Epithelial cell of esophagus (primary cell): ENCODE measurements at regions not wholly inside any gene's neighbourhood (a gene's known extent, or its start where the extent isn't known, plus 50 kb on each side); places are given as distances from the start of the nearest gene placed in this dataset.

Experiments used
- DNase-seq: peaks from one replicate; pipeline ENCODE4 v3.0.0; 2010; ENCODE audit warnings: low read depth
- H3K4me3 ChIP-seq: 2 replicates; pipeline ENCODE4 v1.5.1; 2011; ENCODE audit warnings: mild to moderate bottlenecking, low read length, control low read depth
- CTCF ChIP-seq: IDR thresholded peaks from 2 replicates; pipeline ENCODE4 v1.5.1; 2011; ENCODE audit warnings: low read depth, mild to moderate bottlenecking, low read length, control low read depth, inconsistent platforms; ENCODE audit not compliant: insufficient read depth; ENCODE audit errors: missing control alignments

- DNase-seq, result no peak
- no peak overlapping the region for H3K4me3 ChIP-seq
- no peak for TF ChIP-seq CTCF
These were observed 159.0 kb upstream of the LHX5 start for GRCh38 chr12:113630625-113631024.

DNA sequence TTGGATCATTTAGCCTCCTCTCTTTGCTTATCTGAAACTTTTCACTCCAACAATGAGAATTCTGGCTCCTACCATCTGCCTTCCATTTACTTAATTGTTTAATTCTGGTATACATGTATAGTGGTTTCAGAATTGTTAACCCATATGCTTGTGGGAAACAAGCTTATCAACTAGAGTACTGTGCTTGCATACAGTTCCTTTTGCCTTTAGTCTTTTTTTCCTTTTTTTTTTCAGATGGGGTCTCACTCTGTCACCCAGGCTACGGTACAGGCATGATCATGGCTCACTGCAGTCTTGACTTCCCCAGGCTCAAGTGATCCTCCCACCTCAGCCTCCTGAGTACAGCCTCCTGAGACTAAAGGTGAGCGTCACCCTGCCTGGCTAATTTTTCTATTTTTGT lies 153.8 kb upstream of the LHX5 start:
- no peak for TF ChIP-seq CTCF
- DNase-seq, result no peak
- H3K4me3 ChIP-seq, result no peak overlapping the region

DNA sequence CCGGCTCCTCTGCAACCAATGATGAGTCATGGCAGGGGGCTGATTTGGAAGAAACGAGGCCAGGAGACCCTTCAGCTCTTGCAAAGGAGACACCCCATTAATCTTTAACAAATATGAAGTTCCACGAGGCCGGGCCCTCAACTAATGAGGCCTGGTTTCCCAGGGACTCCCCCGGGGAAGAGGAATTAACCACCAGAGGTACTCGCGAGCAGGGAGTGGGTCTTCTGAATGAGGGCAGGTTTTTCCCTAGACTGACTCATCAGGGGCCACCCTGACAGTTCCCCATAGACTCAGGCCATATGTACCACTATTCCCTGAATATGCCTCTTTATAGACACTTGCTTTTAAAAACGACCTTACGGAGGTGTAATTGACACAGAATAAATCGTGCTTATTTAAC lies 150.7 kb upstream of the LHX5 start:
- no peak for TF ChIP-seq CTCF
- H3K4me3 ChIP-seq, result no peak overlapping the region
- no peak for DNase-seq

GRCh38 chr12:113620437-113620976 lies 148.8 kb upstream of the LHX5 start:
- no peak for TF ChIP-seq CTCF
- DNase-seq, result no peak
- H3K4me3 ChIP-seq, result no peak overlapping the region

- DNase-seq, result no peak
- TF ChIP-seq CTCF, result no peak
- no peak overlapping the region for H3K4me3 ChIP-seq
These were observed 147.5 kb upstream of the LHX5 start for GRCh38 chr12:113619202-113619601.

DNA sequence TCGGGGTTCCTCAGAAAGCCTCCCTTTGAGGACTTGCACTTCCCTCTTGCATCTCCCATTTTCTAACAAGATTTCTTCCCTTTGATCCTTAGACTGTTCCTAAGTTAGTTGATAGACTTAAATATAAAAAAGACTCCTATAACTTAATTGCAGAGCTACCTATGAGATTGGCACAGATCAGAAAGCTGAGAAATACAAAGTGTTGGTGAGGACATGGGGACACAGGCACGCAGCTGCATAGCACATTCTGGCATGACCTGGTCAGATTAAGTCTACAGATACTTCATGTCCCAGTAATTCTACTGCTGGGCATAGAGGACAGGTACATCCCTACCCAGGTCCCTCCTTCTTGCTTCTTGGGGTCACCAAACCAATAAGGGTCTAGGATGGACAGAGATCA lies 141.7 kb upstream of the LHX5 start:
- TF ChIP-seq CTCF, result no peak
- no peak overlapping the region for H3K4me3 ChIP-seq
- no peak for DNase-seq

- TF ChIP-seq CTCF, result no peak
- no peak overlapping the region for H3K4me3 ChIP-seq
- DNase-seq, result no peak
These were observed 141.1 kb upstream of the LHX5 start for GRCh38 chr12:113612793-113613192.
